ENCODE measurements at regions not wholly inside any gene's neighbourhood (a gene's known extent, or its start where the extent isn't known, plus 50 kb on each side); places are given as distances from the start of the nearest gene placed in this dataset.

- TF ChIP-seq CTCF (IDR thresholded peaks at IDR 0.05) = no peak
- TF ChIP-seq POLR2A (IDR thresholded peaks at IDR 0.05) = no peak
Observed at GRCh38 chr9:16343249-16344237, 526.9 kb downstream of the BNC2 start.

All from adrenal gland (tissue), 5 donors.